GM18520 (cell line): ENCODE measurements at regions not wholly inside any gene's neighbourhood (a gene's known extent, or its start where the extent isn't known, plus 50 kb on each side); places are given as distances from the start of the nearest gene placed in this dataset.

ENCODE experiments used
- ATAC-seq: cut with Tn5 transposase; IDR thresholded peaks from one replicate; pipeline ENCODE4 v1.9.1; 2021; ENCODE audit not compliant: unreplicated experiment

- peak; percentile 61 for ATAC-seq
These were observed 654.8 kb upstream of the TBX3 start for GRCh38 chr12:115338566-115339294.

- no peak for ATAC-seq
These were observed 653.9 kb upstream of the TBX3 start for GRCh38 chr12:115337693-115338543.

- ATAC-seq: no peak
These were observed 652.5 kb upstream of the TBX3 start for GRCh38 chr12:115336506-115336905.

- ATAC-seq: no peak
These were observed 651.6 kb upstream of the TBX3 start for GRCh38 chr12:115335594-115335993.

GRCh38 chr12:115335048-115335447 is 651.1 kb upstream of the TBX3 start:
- ATAC-seq: no peak

GRCh38 chr12:115332945-115333344 is 649.0 kb upstream of the TBX3 start:
- ATAC-seq: no peak

- no peak for ATAC-seq
These were observed 641.9 kb upstream of the TBX3 start for GRCh38 chr12:115325858-115326257.

GRCh38 chr12:115324949-115325593 is 641.1 kb upstream of the TBX3 start:
- no peak for ATAC-seq

GRCh38 chr12:115323223-115323905 is 639.4 kb upstream of the TBX3 start:
- no peak for ATAC-seq

- ATAC-seq: peak; percentile 78
These were observed 638.3 kb upstream of the TBX3 start for GRCh38 chr12:115322275-115322674.

- no peak for ATAC-seq
These were observed 637.0 kb upstream of the TBX3 start for GRCh38 chr12:115320967-115321366.

- ATAC-seq: no peak
These were observed 636.5 kb upstream of the TBX3 start for GRCh38 chr12:115320451-115320850.

- no peak for ATAC-seq
These were observed 635.6 kb upstream of the TBX3 start for GRCh38 chr12:115319446-115320040.

- no peak for ATAC-seq
These were observed 630.0 kb upstream of the TBX3 start for GRCh38 chr12:115313929-115314328.

- no peak for ATAC-seq
These were observed 628.9 kb upstream of the TBX3 start for GRCh38 chr12:115312901-115313300.

- ATAC-seq: no peak
These were observed 627.9 kb upstream of the TBX3 start for GRCh38 chr12:115311875-115312274.

- no peak for ATAC-seq
These were observed 624.9 kb upstream of the TBX3 start for GRCh38 chr12:115308918-115309317.

GRCh38 chr12:115306380-115306779 is 622.4 kb upstream of the TBX3 start:
- no peak for ATAC-seq

GRCh38 chr12:115305867-115306266 is 621.9 kb upstream of the TBX3 start:
- ATAC-seq: no peak

- ATAC-seq: no peak
These were observed 621.3 kb upstream of the TBX3 start for GRCh38 chr12:115305275-115305674.
